Testis (tissue), 2 donors: ENCODE measurements at regions not wholly inside any gene's neighbourhood (a gene's known extent, or its start where the extent isn't known, plus 50 kb on each side); places are given as distances from the start of the nearest gene placed in this dataset.

Experiments used
- DNase-seq: peaks from one replicate; pipeline ENCODE4 v3.0.0-alpha.2; 2019
- H3K27ac ChIP-seq, 2 donors: fragments of 200-600 bp; sonication (generic); one replicate each; pipeline ENCODE4 v1.5.1; 2019
- H3K27me3 ChIP-seq: fragments of 200-600 bp; sonication (generic); one replicate; pipeline ENCODE4 v1.5.1; 2019
- H3K36me3 ChIP-seq: fragments of 200-600 bp; sonication (generic); one replicate; pipeline ENCODE4 v1.5.1; 2017; ENCODE audit warnings: low read depth; ENCODE audit errors: missing control alignments
- H3K4me1 ChIP-seq: fragments of 200-600 bp; sonication (generic); one replicate; pipeline ENCODE4 v1.5.1; 2019
- H3K4me3 ChIP-seq, 2 donors: fragments of 200-600 bp; sonication (generic); one replicate each; pipeline ENCODE4 v1.5.1; 2017 to 2019
- H3K9me3 ChIP-seq: fragments of 200-600 bp; sonication (generic); one replicate; pipeline ENCODE4 v1.5.1; 2017
- CTCF ChIP-seq, 3 experiments: fragments of 450-650 bp in 2 of 3; fragments of 200-600 bp in 1 of 3; sonication (generic) in 1 of 3; IDR thresholded peaks; one replicate each; pipeline ENCODE4 v1.5.1; 2016 to 2019; ENCODE audit warnings: antibody characterized with exemption in 3 of 3, mild to moderate bottlenecking in 2 of 3, moderate library complexity in 1 of 3
- POLR2A ChIP-seq: fragments of 450-650 bp; IDR thresholded peaks from one replicate; pipeline ENCODE4 v1.6.1; 2017; ENCODE audit warnings: antibody characterized with exemption, mild to moderate bottlenecking, moderate library complexity
- WGBS, 2 donors: methylation state at CpG; one replicate each; pipeline ENCODE4 v1.1.5; 2018; 5-methylcytosine and 5-hydroxymethylcytosine counted together
- intact Hi-C: fragments of 100-400 bp; cut with DNase I; formaldehyde crosslinking; loops from one replicate; pipeline ENCODE4 v1.15.1; 2023; ENCODE audit warnings: low total_unique reads

GRCh38 chr2:240306185-240306584, 129.3 kb upstream of the GPC1 start:
- Histone ChIP-seq H3K27ac (no peak overlapping the region), H3K36me3 (no peaks in the 10 kb centered on the region), H3K9me3 (no peaks in the 10 kb centered on the region), H3K4me1 (no peaks in the 10 kb centered on the region), H3K4me3 (no peak overlapping the region), H3K27me3 (no peaks in the 10 kb centered on the region)
- TF ChIP-seq POLR2A (no peak), CTCF (IDR thresholded peaks at IDR 0.05) (no peak)
- intact Hi-C loops = no loop called here
- no peak for DNase-seq
- 92 to 93% methylated on average over 9 of the region's 9 CpGs for WGBS, 2 donors

DNA sequence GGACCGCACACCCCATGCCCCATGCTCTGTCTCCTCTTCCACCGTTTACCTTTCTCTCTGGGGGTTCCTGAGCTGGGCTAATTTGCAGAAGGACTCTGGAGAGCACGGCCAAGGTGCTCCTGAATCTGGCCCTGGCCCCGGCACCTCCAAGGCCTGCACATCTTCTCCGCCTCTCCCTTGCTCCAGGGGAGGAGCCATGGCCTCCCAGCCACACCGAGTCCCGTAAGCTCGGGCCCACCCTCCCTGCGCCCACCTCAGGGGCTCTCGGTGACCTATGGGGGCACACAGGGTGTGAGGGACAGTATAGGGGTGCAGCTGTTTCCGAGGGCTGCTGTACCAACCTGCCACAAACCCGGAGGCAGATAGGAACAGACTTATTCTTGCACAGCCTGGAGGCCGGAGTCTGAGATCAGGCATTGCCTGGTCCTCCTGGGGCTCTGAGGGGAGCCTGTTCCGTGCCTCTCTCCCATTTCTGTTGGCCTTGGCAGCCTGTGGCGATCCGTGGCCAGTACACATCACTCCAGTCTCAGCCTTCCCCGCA, 127.3 kb upstream of the GPC1 start:
- H3K9me3 ChIP-seq = no peaks in the 10 kb centered on the region
- TF ChIP-seq POLR2A (no peak), CTCF (IDR thresholded peaks at IDR 0.05) (no peak)
- 86 to 94% methylated on average over 7 to 17 of the region's 17 CpGs for WGBS, 2 donors
- no peak overlapping the region for H3K27ac ChIP-seq
- DNase-seq = no peak
- H3K4me1 ChIP-seq = no peaks in the 10 kb centered on the region
- intact Hi-C loops = no loop called here
- no peaks in the 10 kb centered on the region for H3K36me3 ChIP-seq
- H3K27me3 ChIP-seq = no peaks in the 10 kb centered on the region
- H3K4me3 ChIP-seq = no peak overlapping the region

GRCh38 chr2:240309214-240309613, 126.2 kb upstream of the GPC1 start:
- Histone ChIP-seq H3K27me3 (no peaks in the 10 kb centered on the region), H3K4me1 (no peaks in the 10 kb centered on the region), H3K27ac (no peak overlapping the region), H3K36me3 (no peaks in the 10 kb centered on the region), H3K9me3 (no peaks in the 10 kb centered on the region), H3K4me3 (no peak overlapping the region)
- TF ChIP-seq CTCF (IDR thresholded peaks at IDR 0.05) (no peak), POLR2A (no peak)
- DNase-seq = no peak
- WGBS, 2 donors = 60 to 68% methylated on average over 1 of the region's 1 CpG
- intact Hi-C loops = no loop called here

GRCh38 chr2:240310201-240310600, 125.3 kb upstream of the GPC1 start:
- H3K27ac ChIP-seq = no peak overlapping the region
- 94 to 95% methylated on average over 8 to 10 of the region's 10 CpGs for WGBS, 2 donors
- no peak for DNase-seq
- intact Hi-C loops = no loop called here
- no peak overlapping the region for H3K4me3 ChIP-seq
- H3K4me1 ChIP-seq = no peaks in the 10 kb centered on the region
- H3K9me3 ChIP-seq = no peaks in the 10 kb centered on the region
- TF ChIP-seq POLR2A (no peak), CTCF (IDR thresholded peaks at IDR 0.05) (no peak)
- no peaks in the 10 kb centered on the region for H3K36me3 ChIP-seq
- no peaks in the 10 kb centered on the region for H3K27me3 ChIP-seq

GRCh38 chr2:240310645-240311044, 124.8 kb upstream of the GPC1 start:
- 93 to 95% methylated on average over 6 to 9 of the region's 9 CpGs for whole genome bisulfite sequencing, 2 donors
- no peaks in the 10 kb centered on the region for H3K4me1 ChIP-seq
- no peaks in the 10 kb centered on the region for H3K9me3 ChIP-seq
- no peaks in the 10 kb centered on the region for H3K36me3 ChIP-seq
- TF ChIP-seq POLR2A = no peak
- no peak for TF ChIP-seq CTCF (IDR thresholded peaks at IDR 0.05)
- DNase-seq = no peak
- intact Hi-C loops = no loop called here
- no peak overlapping the region for H3K27ac ChIP-seq
- H3K27me3 ChIP-seq = no peaks in the 10 kb centered on the region
- no peak overlapping the region for H3K4me3 ChIP-seq
